ENCODE measurements at regions not wholly inside any gene's neighbourhood (a gene's known extent, or its start where the extent isn't known, plus 50 kb on each side); places are given as distances from the start of the nearest gene placed in this dataset.

GRCh38 chrX:138849521-138849920, 138.0 kb upstream of the FGF13 start:
- TF ChIP-seq POLR2A (IDR thresholded peaks at IDR 0.05; ENCODE audit: low read depth, low read length) (no peak), POLR2AphosphoS5 (IDR thresholded peaks at IDR 0.05; ENCODE audit: low read depth, low read length) (no peak), TAF1 (IDR thresholded peaks at IDR 0.05; ENCODE audit: borderline replicate concordance, low read depth, low read length) (no peak)
